ENCODE measurements at regions not wholly inside any gene's neighbourhood (a gene's known extent, or its start where the extent isn't known, plus 50 kb on each side); places are given as distances from the start of the nearest gene placed in this dataset.

- Histone ChIP-seq H3K27me3 (ENCODE audit: control insufficient read depth, insufficient read depth, low read length) (no peaks in the 10 kb centered on the region), H3K36me3 (ENCODE audit: control insufficient read depth, insufficient read depth, low read length) (no peaks in the 10 kb centered on the region), H3K4me3 (ENCODE audit: low read depth, low read length) (no peak overlapping the region)
- DNase-seq (ENCODE audit: low read depth), result no peak
- TF ChIP-seq CTCF (IDR thresholded peaks at IDR 0.05; ENCODE audit: insufficient read depth, low read length, poor library complexity, severe bottlenecking), result no peak
Measured at GRCh38 chr3:193767353-193768069, 174.5 kb downstream of the OPA1 start.

- Histone ChIP-seq H3K4me3 (ENCODE audit: low read depth, low read length) (no peak overlapping the region), H3K36me3 (ENCODE audit: control insufficient read depth, insufficient read depth, low read length) (no peaks in the 10 kb centered on the region), H3K27me3 (ENCODE audit: control insufficient read depth, insufficient read depth, low read length) (no peaks in the 10 kb centered on the region)
- no peak for TF ChIP-seq CTCF (IDR thresholded peaks at IDR 0.05; ENCODE audit: insufficient read depth, low read length, poor library complexity, severe bottlenecking)
- no peak for DNase-seq (ENCODE audit: low read depth)
Measured at GRCh38 chr3:193768070-193768394, 175.0 kb downstream of the OPA1 start.

GRCh38 chr3:193769437-193769836 is 176.4 kb downstream of the OPA1 start:
- Histone ChIP-seq H3K36me3 (ENCODE audit: control insufficient read depth, insufficient read depth, low read length) (no peaks in the 10 kb centered on the region), H3K27me3 (ENCODE audit: control insufficient read depth, insufficient read depth, low read length) (no peaks in the 10 kb centered on the region), H3K4me3 (ENCODE audit: low read depth, low read length) (no peak overlapping the region)
- DNase-seq (ENCODE audit: low read depth), result no peak
- no peak for TF ChIP-seq CTCF (IDR thresholded peaks at IDR 0.05; ENCODE audit: insufficient read depth, low read length, poor library complexity, severe bottlenecking)

- Histone ChIP-seq H3K27me3 (ENCODE audit: control insufficient read depth, insufficient read depth, low read length) (no peaks in the 10 kb centered on the region), H3K36me3 (ENCODE audit: control insufficient read depth, insufficient read depth, low read length) (no peaks in the 10 kb centered on the region), H3K4me3 (ENCODE audit: low read depth, low read length) (no peak overlapping the region)
- no peak for DNase-seq (ENCODE audit: low read depth)
- no peak for TF ChIP-seq CTCF (IDR thresholded peaks at IDR 0.05; ENCODE audit: insufficient read depth, low read length, poor library complexity, severe bottlenecking)
Measured at GRCh38 chr3:193771011-193771652, 178.1 kb downstream of the OPA1 start.

GRCh38 chr3:193771653-193772421 is 178.8 kb downstream of the OPA1 start:
- Histone ChIP-seq H3K4me3 (ENCODE audit: low read depth, low read length) (no peak overlapping the region), H3K27me3 (ENCODE audit: control insufficient read depth, insufficient read depth, low read length) (no peaks in the 10 kb centered on the region), H3K36me3 (ENCODE audit: control insufficient read depth, insufficient read depth, low read length) (no peaks in the 10 kb centered on the region)
- DNase-seq (ENCODE audit: low read depth), result no peak
- TF ChIP-seq CTCF (IDR thresholded peaks at IDR 0.05; ENCODE audit: insufficient read depth, low read length, poor library complexity, severe bottlenecking), result no peak
